Ishikawa (cell line): ENCODE measurements at regions not wholly inside any gene's neighbourhood (a gene's known extent, or its start where the extent isn't known, plus 50 kb on each side); places are given as distances from the start of the nearest gene placed in this dataset.

Experiments used
- CEBPB ChIP-seq: IDR thresholded peaks from 2 replicates; pipeline ENCODE4 v1.6.1; 2012
- CREB1 ChIP-seq: IDR thresholded peaks from 2 replicates; pipeline ENCODE4 v1.6.1; 2012; ENCODE audit warnings: low read depth
- EGR1 ChIP-seq: IDR thresholded peaks from 2 replicates; pipeline ENCODE4 v1.6.1; 2012
- EP300 ChIP-seq: IDR thresholded peaks from 2 replicates; pipeline ENCODE4 v1.6.1; 2012; ENCODE audit warnings: borderline replicate concordance
- FOXM1 ChIP-seq: IDR thresholded peaks from 2 replicates; pipeline ENCODE4 v1.6.1; 2012; ENCODE audit warnings: low read depth, borderline replicate concordance
- MAX ChIP-seq: IDR thresholded peaks from 2 replicates; pipeline ENCODE4 v1.6.1; 2012
- NFIC ChIP-seq: IDR thresholded peaks from 2 replicates; pipeline ENCODE4 v1.6.1; 2012
- RAD21 ChIP-seq: IDR thresholded peaks from 2 replicates; pipeline ENCODE4 v1.6.1; 2012; ENCODE audit warnings: low read depth
- REST ChIP-seq: IDR thresholded peaks from 2 replicates; pipeline ENCODE4 v1.6.1; 2012; ENCODE audit warnings: low read depth, mild to moderate bottlenecking
- TAF1 ChIP-seq: IDR thresholded peaks from 2 replicates; pipeline ENCODE4 v1.6.1; 2012; ENCODE audit warnings: low read depth, mild to moderate bottlenecking
- TCF12 ChIP-seq: IDR thresholded peaks from 2 replicates; pipeline ENCODE4 v1.6.1; 2012; ENCODE audit warnings: low read depth
- TEAD4 ChIP-seq: IDR thresholded peaks from 2 replicates; pipeline ENCODE4 v1.6.1; 2012
- USF1 ChIP-seq: IDR thresholded peaks from 2 replicates; pipeline ENCODE4 v1.6.1; 2012
- YY1 ChIP-seq: IDR thresholded peaks from 2 replicates; pipeline ENCODE4 v1.6.1; 2012; ENCODE audit warnings: low read depth
- ZBTB7A ChIP-seq: IDR thresholded peaks from 2 replicates; pipeline ENCODE4 v1.6.1; 2012; ENCODE audit warnings: low read depth

- TF ChIP-seq FOXM1 (no peak), RAD21 (no peak), CEBPB (0 out of 2 replicates have a peak, but pooled peaks have one; percentile 25), USF1 (no peak)
These were observed 65.8 kb downstream of the ETAA1 start for GRCh38 chr2:67462738-67463496.

GRCh38 chr2:67463810-67464209 is 66.7 kb downstream of the ETAA1 start:
- TF ChIP-seq FOXM1 (peak; percentile 91; the same call in 1 of the 2 replicates), RAD21 (peak; percentile 12; the same call in 1 of the 2 replicates), YY1 (0 out of 2 replicates have a peak, but pooled peaks have one; percentile 45), EP300 (peak; percentile 97), EGR1 (no peak), CEBPB (peak; percentile 73), TAF1 (no peak), MAX (peak; percentile 60), NFIC (peak; percentile 89), REST (no peak), ZBTB7A (no peak), USF1 (0 out of 2 replicates have a peak, but pooled peaks have one; percentile 11), CREB1 (peak; percentile 73), TEAD4 (peak; percentile 92), TCF12 (peak; percentile 98)

GRCh38 chr2:67465623-67466022 is 68.5 kb downstream of the ETAA1 start:
- no peak for TF ChIP-seq MAX
- no peak for TF ChIP-seq YY1
- no peak for TF ChIP-seq RAD21
- TF ChIP-seq EP300, result no peak
- TF ChIP-seq REST, result no peak
- no peak for TF ChIP-seq TEAD4
- no peak for TF ChIP-seq CREB1
- TF ChIP-seq USF1, result no peak

GRCh38 chr2:67466734-67467133 is 69.6 kb downstream of the ETAA1 start:
- no peak for TF ChIP-seq RAD21
- TF ChIP-seq TAF1, result no peak
- no peak for TF ChIP-seq TEAD4
- no peak for TF ChIP-seq TCF12
- no peak for TF ChIP-seq FOXM1
- TF ChIP-seq CEBPB, result no peak
- TF ChIP-seq CREB1, result no peak
- TF ChIP-seq NFIC, result no peak
- TF ChIP-seq ZBTB7A, result no peak

GRCh38 chr2:67471681-67472080 is 74.5 kb downstream of the ETAA1 start:
- no peak for TF ChIP-seq NFIC
- TF ChIP-seq YY1, result no peak
- no peak for TF ChIP-seq CEBPB
- no peak for TF ChIP-seq FOXM1
- TF ChIP-seq EGR1, result no peak
- TF ChIP-seq REST, result no peak
- no peak for TF ChIP-seq TAF1
- no peak for TF ChIP-seq EP300
- TF ChIP-seq CREB1, result no peak
- no peak for TF ChIP-seq TEAD4
- TF ChIP-seq TCF12, result no peak
